Fibroblast of lung (primary cell): ENCODE measurements at regions not wholly inside any gene's neighbourhood (a gene's known extent, or its start where the extent isn't known, plus 50 kb on each side); places are given as distances from the start of the nearest gene placed in this dataset.
A peak's percentile ranks its signal among the peaks of the same experiment; 100 is the strongest.

ENCODE experiments used
- DNase-seq, 2 donors: peaks; one replicate each; pipeline versions ENCODE4 v3.0.0 to v3.0.0-alpha.2; 2010; ENCODE audit warnings: low read depth in 2 of 2
- H2AFZ ChIP-seq: 2 replicates; pipeline ENCODE4 v1.5.1; 2012; ENCODE audit warnings: low read length, control low read depth, inconsistent platforms
- H3K27ac ChIP-seq: 2 replicates; pipeline ENCODE4 v1.5.1; 2011; ENCODE audit warnings: low read length, control low read depth; ENCODE audit not compliant: insufficient read depth
- H3K27me3 ChIP-seq: 2 replicates; pipeline ENCODE4 v1.5.1; 2011; ENCODE audit warnings: mild to moderate bottlenecking, low read length; ENCODE audit not compliant: control insufficient read depth, insufficient read depth
- H3K36me3 ChIP-seq: 2 replicates; pipeline ENCODE4 v1.5.1; 2011; ENCODE audit warnings: low read length; ENCODE audit not compliant: control insufficient read depth, insufficient read depth
- H3K4me1 ChIP-seq: 2 replicates; pipeline ENCODE4 v1.5.1; 2011; ENCODE audit warnings: low read length; ENCODE audit not compliant: control insufficient read depth, insufficient read depth; ENCODE audit errors: extremely low read depth
- H3K4me2 ChIP-seq: 2 replicates; pipeline ENCODE4 v1.5.1; 2011; ENCODE audit warnings: low read length, control low read depth; ENCODE audit not compliant: insufficient read depth; ENCODE audit errors: extremely low read depth
- H3K4me3 ChIP-seq, 4 experiments: fragments of 200-600 bp in 1 of 4; sonication (generic) in 1 of 4; replicated peaks in 1 of 4; 2 replicates each; pipeline ENCODE4 v1.5.1; 2011 to 2016; ENCODE audit warnings: low read length in 4 of 4, low read depth in 3 of 4, mild to moderate bottlenecking in 3 of 4, control low read depth in 2 of 4, inconsistent platforms in 1 of 4, mixed read lengths in 1 of 4; ENCODE audit not compliant: insufficient read depth in 1 of 4; ENCODE audit errors: control extremely low read depth in 1 of 4
- H3K79me2 ChIP-seq: 2 replicates; pipeline ENCODE4 v1.5.1; 2012; ENCODE audit warnings: mild to moderate bottlenecking, low read length, inconsistent platforms; ENCODE audit not compliant: control insufficient read depth, insufficient read depth
- H3K9ac ChIP-seq: 2 replicates; pipeline ENCODE4 v1.5.1; 2011; ENCODE audit warnings: mild to moderate bottlenecking, low read length, control low read depth; ENCODE audit not compliant: insufficient read depth
- H3K9me3 ChIP-seq: 2 replicates; pipeline ENCODE4 v1.5.1; 2012; ENCODE audit warnings: low read depth, low read length; ENCODE audit not compliant: control insufficient read depth, insufficient read depth
- H4K20me1 ChIP-seq: 2 replicates; pipeline ENCODE4 v1.5.1; 2011; ENCODE audit warnings: low read length; ENCODE audit not compliant: control insufficient read depth, insufficient read depth; ENCODE audit errors: extremely low read depth
- CTCF ChIP-seq, 2 donors: IDR thresholded peaks in 1 of 2; conservative IDR thresholded peaks in 1 of 2; 1 replicate in 1 of 2; 2 replicates in 1 of 2; pipeline ENCODE4 v1.5.1; 2011 to 2012; ENCODE audit warnings: low read length in 2 of 2, control low read depth in 1 of 2, inconsistent platforms in 1 of 2, low read depth in 1 of 2, mild to moderate bottlenecking in 1 of 2
- EZH2 ChIP-seq: IDR thresholded peaks from 2 replicates; pipeline ENCODE4 v1.5.1; 2012; ENCODE audit warnings: low read length, control low read depth, mild to moderate bottlenecking; ENCODE audit errors: missing control alignments

- Histone ChIP-seq H3K9me3 (no peaks in the 10 kb centered on the region), H3K4me3 (no peak overlapping the region), H3K4me1 (no peaks in the 10 kb centered on the region), H3K4me2 (no peak overlapping the region), H2AFZ (no peak overlapping the region), H3K36me3 (no peaks in the 10 kb centered on the region), H3K27me3 (no peaks in the 10 kb centered on the region), H4K20me1 (no peaks in the 10 kb centered on the region), H3K27ac (no peak overlapping the region), H3K9ac (no peak overlapping the region), H3K79me2 (no peaks in the 10 kb centered on the region)
- TF ChIP-seq CTCF (conservative IDR thresholded peaks at IDR 0.05 in 1 of 2, IDR thresholded peaks at IDR 0.05 in 1 of 2; ENCODE audit: low read depth in 1 of 2, low read length in 2 of 2): no peak
- TF ChIP-seq EZH2: no peak
- DNase-seq: no peak
Observed at GRCh38 chr4:24071612-24072372, 181.9 kb upstream of the PPARGC1A start.

- Histone ChIP-seq H4K20me1 (no peaks in the 10 kb centered on the region), H2AFZ (peak overlapping the region; percentile 55), H3K27me3 (no peaks in the 10 kb centered on the region), H3K36me3 (no peaks in the 10 kb centered on the region), H3K9me3 (no peaks in the 10 kb centered on the region), H3K9ac (no peak overlapping the region), H3K79me2 (no peaks in the 10 kb centered on the region), H3K27ac (peak overlapping the region; percentile 22), H3K4me3 (no peak overlapping the region), H3K4me1 (no peaks in the 10 kb centered on the region), H3K4me2 (no peak overlapping the region)
- TF ChIP-seq CTCF (conservative IDR thresholded peaks at IDR 0.05 in 1 of 2, IDR thresholded peaks at IDR 0.05 in 1 of 2; ENCODE audit: low read depth in 1 of 2, low read length in 2 of 2) (no peak), EZH2 (no peak)
- DNase-seq: peak; percentile 57 to 91
Observed at GRCh38 chr4:24070117-24070516, 180.3 kb upstream of the PPARGC1A start.

- no peaks in the 10 kb centered on the region for H3K36me3 ChIP-seq
- no peaks in the 10 kb centered on the region for H3K4me1 ChIP-seq
- no peak overlapping the region for H3K27ac ChIP-seq
- no peak overlapping the region for H3K4me2 ChIP-seq
- H4K20me1 ChIP-seq: no peaks in the 10 kb centered on the region
- no peak overlapping the region for H3K9ac ChIP-seq
- peak; percentile 45 to 80 for DNase-seq
- TF ChIP-seq CTCF (conservative IDR thresholded peaks at IDR 0.05 in 1 of 2, IDR thresholded peaks at IDR 0.05 in 1 of 2; ENCODE audit: low read depth in 1 of 2, low read length in 2 of 2): no peak
- TF ChIP-seq EZH2: no peak
- no peak overlapping the region for H3K4me3 ChIP-seq
- H2AFZ ChIP-seq: no peak overlapping the region
- H3K9me3 ChIP-seq: no peaks in the 10 kb centered on the region
- no peaks in the 10 kb centered on the region for H3K79me2 ChIP-seq
- H3K27me3 ChIP-seq: no peaks in the 10 kb centered on the region
Observed at GRCh38 chr4:24067367-24068193, 177.7 kb upstream of the PPARGC1A start.
